DOHH2 (cell line): ENCODE measurements at regions not wholly inside any gene's neighbourhood (a gene's known extent, or its start where the extent isn't known, plus 50 kb on each side); places are given as distances from the start of the nearest gene placed in this dataset.

Source experiments
- H3F3A ChIP-seq: fragments of 200-600 bp; sonication (generic), shearing (Covaris generic); 2 replicates; pipeline ENCODE4 v1.6.0; 2016; ENCODE audit warnings: antibody characterized with exemption, mild to moderate bottlenecking; ENCODE audit not compliant: control insufficient read depth, insufficient read depth
- H3K27ac ChIP-seq: fragments of 200-600 bp; sonication (generic); 2 replicates; pipeline ENCODE4 v1.5.1; 2014; ENCODE audit warnings: low read depth, mild to moderate bottlenecking, low read length, moderate library complexity
- H3K27me3 ChIP-seq: fragments of 200-600 bp; sonication (generic); 2 replicates; pipeline ENCODE4 v1.6.1; 2014; ENCODE audit warnings: mild to moderate bottlenecking, low read length, mixed read lengths; ENCODE audit not compliant: control insufficient read depth
- H3K36me3 ChIP-seq: fragments of 200-600 bp; sonication (generic); 2 replicates; pipeline ENCODE4 v1.6.1; 2014; ENCODE audit warnings: mild to moderate bottlenecking, low read length, moderate library complexity, mixed read lengths; ENCODE audit not compliant: control insufficient read depth
- H3K4me1 ChIP-seq: fragments of 200-600 bp; sonication (generic); 2 replicates; pipeline ENCODE4 v1.6.1; 2014; ENCODE audit warnings: mild to moderate bottlenecking, low read length, mixed read lengths; ENCODE audit not compliant: control insufficient read depth
- H3K4me2 ChIP-seq: fragments of 200-600 bp; sonication (generic); 2 replicates; pipeline ENCODE4 v1.6.0; 2014; ENCODE audit warnings: mild to moderate bottlenecking, low read length, moderate library complexity
- H3K4me3 ChIP-seq: fragments of 200-600 bp; sonication (generic); 2 replicates; pipeline ENCODE4 v1.5.1; 2014; ENCODE audit warnings: mild to moderate bottlenecking, low read length, mixed read lengths
- H3K79me2 ChIP-seq: fragments of 200-600 bp; sonication (generic); 2 replicates; pipeline ENCODE4 v1.6.1; 2014; ENCODE audit warnings: mild to moderate bottlenecking, low read length, mixed read lengths; ENCODE audit not compliant: control insufficient read depth
- H3K9me2 ChIP-seq: fragments of 200-600 bp; sonication (generic); replicated peaks from 2 replicates; pipeline ENCODE4 v1.6.1; 2014; ENCODE audit warnings: mild to moderate bottlenecking, low read length, mixed read lengths; ENCODE audit not compliant: control insufficient read depth
- H3K9me3 ChIP-seq: fragments of 200-600 bp; sonication (generic); 2 replicates; pipeline ENCODE4 v1.6.1; 2014; ENCODE audit warnings: antibody characterized with exemption, low read length, mixed read lengths; ENCODE audit not compliant: control insufficient read depth, insufficient read depth
- H4K20me1 ChIP-seq: fragments of 200-600 bp; sonication (generic); 2 replicates; pipeline ENCODE4 v1.6.0; 2014; ENCODE audit warnings: low read depth, mild to moderate bottlenecking, antibody characterized with exemption, low read length, moderate library complexity; ENCODE audit not compliant: control insufficient read depth, insufficient read depth
- EZH2phosphoT487 ChIP-seq: fragments of 200-600 bp; sonication (generic); IDR thresholded peaks from 2 replicates; pipeline ENCODE4 v1.6.1; 2017; ENCODE audit warnings: borderline replicate concordance, mild to moderate bottlenecking, antibody characterized with exemption, low read length, moderate library complexity, mixed read lengths
- TF ChIP-seq, protein P1 (sequence below): fragments of 200-600 bp; sonication (generic); IDR thresholded peaks from one replicate; pipeline ENCODE4 v1.5.1; 2014; ENCODE audit warnings: antibody characterized with exemption, mild to moderate bottlenecking, low read depth, low read length; ENCODE audit not compliant: poor library complexity, severe bottlenecking

DNA sequence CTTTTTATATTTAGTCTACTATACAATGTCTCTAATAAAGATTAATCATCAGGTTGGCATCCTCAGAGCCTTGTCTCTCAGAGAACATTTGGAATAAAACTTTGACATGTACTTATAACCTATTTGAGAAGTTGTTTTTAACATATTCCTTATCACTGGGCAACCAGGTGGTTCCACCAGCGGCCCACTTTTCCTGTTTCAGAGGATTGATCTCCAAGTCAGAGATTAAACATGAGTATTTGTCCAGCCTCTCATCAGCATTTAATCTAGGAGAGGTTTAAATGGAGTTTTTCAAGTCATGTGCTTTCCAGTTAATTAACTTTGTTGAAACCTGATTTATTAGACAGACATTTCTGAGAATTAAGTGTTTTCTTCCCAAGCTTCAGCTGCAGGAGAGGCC lies 345.5 kb downstream of the GRXCR1 start:
- H3K4me1 ChIP-seq = no peaks in the 10 kb centered on the region
- no peak overlapping the region for H3K27ac ChIP-seq
- H3K79me2 ChIP-seq = no peaks in the 10 kb centered on the region
- no peak overlapping the region for H3K4me2 ChIP-seq
- no peak overlapping the region for H3K4me3 ChIP-seq
- H3K9me3 ChIP-seq = no peaks in the 10 kb centered on the region
- TF ChIP-seq, protein P1, sequence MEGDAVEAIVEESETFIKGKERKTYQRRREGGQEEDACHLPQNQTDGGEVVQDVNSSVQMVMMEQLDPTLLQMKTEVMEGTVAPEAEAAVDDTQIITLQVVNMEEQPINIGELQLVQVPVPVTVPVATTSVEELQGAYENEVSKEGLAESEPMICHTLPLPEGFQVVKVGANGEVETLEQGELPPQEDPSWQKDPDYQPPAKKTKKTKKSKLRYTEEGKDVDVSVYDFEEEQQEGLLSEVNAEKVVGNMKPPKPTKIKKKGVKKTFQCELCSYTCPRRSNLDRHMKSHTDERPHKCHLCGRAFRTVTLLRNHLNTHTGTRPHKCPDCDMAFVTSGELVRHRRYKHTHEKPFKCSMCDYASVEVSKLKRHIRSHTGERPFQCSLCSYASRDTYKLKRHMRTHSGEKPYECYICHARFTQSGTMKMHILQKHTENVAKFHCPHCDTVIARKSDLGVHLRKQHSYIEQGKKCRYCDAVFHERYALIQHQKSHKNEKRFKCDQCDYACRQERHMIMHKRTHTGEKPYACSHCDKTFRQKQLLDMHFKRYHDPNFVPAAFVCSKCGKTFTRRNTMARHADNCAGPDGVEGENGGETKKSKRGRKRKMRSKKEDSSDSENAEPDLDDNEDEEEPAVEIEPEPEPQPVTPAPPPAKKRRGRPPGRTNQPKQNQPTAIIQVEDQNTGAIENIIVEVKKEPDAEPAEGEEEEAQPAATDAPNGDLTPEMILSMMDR = no peak
- TF ChIP-seq EZH2phosphoT487 = no peak
- H3K36me3 ChIP-seq = no peaks in the 10 kb centered on the region
- no peaks in the 10 kb centered on the region for H3K9me2 ChIP-seq
- no peaks in the 10 kb centered on the region for H3K27me3 ChIP-seq
- no peaks in the 10 kb centered on the region for H3F3A ChIP-seq
- no peaks in the 10 kb centered on the region for H4K20me1 ChIP-seq

DNA sequence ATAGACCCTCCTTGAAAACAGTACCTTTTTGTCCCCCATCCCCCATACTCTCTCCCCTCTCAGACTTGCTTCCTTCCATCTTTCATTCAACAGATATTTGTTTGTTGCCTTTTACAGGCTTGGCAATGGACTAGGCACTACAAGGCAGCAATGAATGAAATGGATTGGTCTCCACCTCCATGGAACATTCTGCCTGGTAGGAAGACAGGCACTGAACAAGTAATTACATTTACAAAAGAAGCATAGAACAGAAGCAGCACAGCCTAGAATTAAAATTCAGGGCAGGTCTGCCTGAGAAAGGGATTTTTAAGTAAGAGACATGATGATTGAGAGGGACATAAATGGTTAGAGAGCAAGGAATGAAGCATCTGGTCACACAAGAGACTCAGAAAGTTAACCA lies 346.1 kb downstream of the GRXCR1 start:
- Histone ChIP-seq H3F3A (no peaks in the 10 kb centered on the region), H3K27me3 (no peaks in the 10 kb centered on the region), H3K27ac (no peak overlapping the region), H3K79me2 (no peaks in the 10 kb centered on the region), H3K4me3 (no peak overlapping the region), H3K4me2 (no peak overlapping the region), H3K9me2 (no peaks in the 10 kb centered on the region), H3K9me3 (no peaks in the 10 kb centered on the region), H3K36me3 (no peaks in the 10 kb centered on the region), H4K20me1 (no peaks in the 10 kb centered on the region), H3K4me1 (no peaks in the 10 kb centered on the region)
- TF ChIP-seq, protein P1 = no peak
- TF ChIP-seq EZH2phosphoT487 = no peak

DNA sequence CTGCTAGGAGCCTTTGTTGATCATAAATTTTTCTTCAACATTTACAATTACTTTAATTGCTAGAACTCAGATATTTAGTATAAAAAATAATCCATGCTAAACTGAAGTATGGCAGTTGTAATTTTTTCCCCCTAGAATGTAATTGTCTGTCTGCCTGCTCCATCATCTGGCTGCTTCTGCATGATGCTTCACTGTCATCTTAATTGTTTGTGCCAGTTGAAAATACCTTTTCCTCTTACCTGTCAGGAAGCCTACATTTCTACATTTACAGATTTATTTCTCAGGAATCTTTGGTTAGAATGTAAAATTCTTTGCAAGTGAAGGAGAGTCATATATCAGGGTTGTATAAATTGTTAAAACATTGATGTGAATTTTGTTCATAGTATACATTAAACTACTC lies 348.6 kb downstream of the GRXCR1 start:
- no peaks in the 10 kb centered on the region for H3K79me2 ChIP-seq
- H3K4me2 ChIP-seq = no peak overlapping the region
- no peak overlapping the region for H3K27ac ChIP-seq
- no peaks in the 10 kb centered on the region for H3K9me2 ChIP-seq
- no peaks in the 10 kb centered on the region for H3K9me3 ChIP-seq
- no peaks in the 10 kb centered on the region for H3K36me3 ChIP-seq
- H3K27me3 ChIP-seq = no peaks in the 10 kb centered on the region
- H4K20me1 ChIP-seq = no peaks in the 10 kb centered on the region
- TF ChIP-seq, protein P1 = no peak
- TF ChIP-seq EZH2phosphoT487 = no peak
- no peaks in the 10 kb centered on the region for H3K4me1 ChIP-seq
- no peak overlapping the region for H3K4me3 ChIP-seq
- H3F3A ChIP-seq = no peaks in the 10 kb centered on the region

DNA sequence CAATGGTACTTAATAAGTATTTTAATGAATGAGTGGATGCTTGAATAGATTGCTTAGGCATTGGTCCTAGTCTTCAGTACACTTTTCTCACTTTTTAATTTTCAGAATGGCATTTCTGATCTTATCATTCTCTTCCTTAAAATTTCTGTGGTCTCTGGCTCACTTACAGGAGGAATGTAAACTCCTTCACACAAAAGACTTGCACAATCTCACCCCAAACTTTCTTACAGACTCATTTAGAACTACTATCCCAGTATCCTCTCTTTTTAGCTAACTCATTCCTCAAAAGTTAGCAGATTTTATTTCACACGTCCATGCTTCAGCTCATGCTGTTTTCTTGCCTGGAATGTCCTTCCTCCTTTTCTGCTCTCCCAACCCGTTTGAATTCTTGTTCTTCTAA lies 350.1 kb downstream of the GRXCR1 start:
- no peaks in the 10 kb centered on the region for H3K36me3 ChIP-seq

More for the DNA sequence above, 350.1 kb downstream of the GRXCR1 start:
- TF ChIP-seq EZH2phosphoT487 = no peak
- TF ChIP-seq, protein P1 = no peak
- H3K9me2 ChIP-seq = no peaks in the 10 kb centered on the region
- H3K27ac ChIP-seq = no peak overlapping the region
- H3K9me3 ChIP-seq = no peaks in the 10 kb centered on the region
- no peak overlapping the region for H3K4me3 ChIP-seq
- no peaks in the 10 kb centered on the region for H3K27me3 ChIP-seq
- H3K4me2 ChIP-seq = no peak overlapping the region
- H3F3A ChIP-seq = no peaks in the 10 kb centered on the region
- no peaks in the 10 kb centered on the region for H4K20me1 ChIP-seq
- no peaks in the 10 kb centered on the region for H3K79me2 ChIP-seq
- H3K4me1 ChIP-seq = no peaks in the 10 kb centered on the region
